HG02870 (cell line): ENCODE measurements at regions not wholly inside any gene's neighbourhood (a gene's known extent, or its start where the extent isn't known, plus 50 kb on each side); places are given as distances from the start of the nearest gene placed in this dataset.
"Not testable (repeated sequence)": the region's sequence is repeated elsewhere in the genome, so short reads cannot be mapped to it uniquely, and the experiment has no call there.

Experiments
- ATAC-seq: cut with Tn5 transposase; IDR thresholded peaks from one replicate; pipeline ENCODE4 v1.9.1; 2021; ENCODE audit warnings: mild to moderate bottlenecking, moderate library complexity; ENCODE audit not compliant: unreplicated experiment

DNA sequence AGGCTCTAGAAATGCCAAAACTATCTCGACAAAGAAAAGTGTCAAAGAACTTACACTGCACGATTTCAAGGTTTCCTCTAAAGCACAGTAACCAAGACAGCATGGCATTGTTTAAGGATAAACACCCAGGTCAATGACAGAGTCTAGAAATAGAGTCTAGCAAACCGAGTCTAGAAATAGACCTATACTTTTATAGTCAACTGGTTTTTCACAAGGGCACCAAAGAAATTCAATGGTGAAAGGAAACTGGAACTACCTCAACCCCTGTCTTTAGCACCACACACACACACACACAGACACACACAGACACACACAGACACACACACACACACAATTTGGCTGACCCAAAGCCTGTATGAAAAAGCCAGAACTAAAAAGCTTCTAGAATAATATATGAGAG, 67.1 kb upstream of the PGBD5 start:
- no peak for ATAC-seq

DNA sequence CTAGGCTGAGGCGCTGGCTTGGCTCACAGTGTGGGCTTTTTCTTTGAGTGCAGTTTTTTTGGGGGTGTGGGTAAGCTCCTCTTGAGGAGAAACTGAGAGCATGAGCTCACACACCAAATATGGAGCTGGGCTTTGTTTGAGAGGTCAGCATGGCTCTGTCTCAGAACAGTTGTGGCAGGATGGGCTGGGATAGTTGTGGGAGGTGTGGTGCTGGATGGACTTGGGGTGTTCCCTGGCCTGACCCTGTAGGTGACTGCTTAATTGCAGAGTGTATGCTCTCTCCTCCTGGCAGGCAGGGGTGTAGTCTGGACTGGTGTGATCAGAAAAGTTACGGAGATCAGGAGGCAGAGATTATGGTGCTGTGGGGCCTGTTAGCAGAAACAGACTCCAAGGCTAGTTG, 64.3 kb upstream of the PGBD5 start:
- no peak for ATAC-seq

DNA sequence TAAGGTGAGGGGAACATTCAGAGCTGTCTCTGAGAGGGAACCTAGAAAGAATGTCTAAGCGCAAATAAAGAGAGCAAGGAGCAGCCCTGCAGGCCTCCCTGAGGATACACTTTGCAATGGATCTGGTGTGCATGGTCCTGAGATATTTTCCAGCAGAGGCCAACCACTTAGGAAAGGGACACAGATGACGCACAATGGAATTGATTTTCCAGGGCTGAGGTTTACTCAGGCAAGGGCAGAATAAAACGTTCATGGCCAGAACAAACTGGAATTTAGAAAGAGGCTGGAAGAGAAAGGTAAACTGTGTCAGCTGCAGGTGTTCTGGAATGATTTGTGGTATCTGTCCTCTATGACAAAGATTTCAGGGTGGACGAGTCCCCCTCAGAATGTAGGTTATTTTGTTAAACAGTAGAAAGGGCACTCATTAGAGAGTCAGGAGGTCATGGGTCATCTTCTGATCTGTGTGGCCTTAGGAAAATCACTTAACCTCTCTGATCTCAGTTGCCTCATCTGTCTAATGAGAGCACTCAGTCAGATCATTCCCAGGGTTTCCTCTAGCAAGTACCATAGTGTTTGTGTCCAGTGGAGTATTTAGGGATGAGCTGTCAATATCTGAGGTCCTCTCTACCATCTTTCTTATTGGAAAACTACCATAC, 61.8 kb upstream of the PGBD5 start:
- no peak for ATAC-seq

DNA sequence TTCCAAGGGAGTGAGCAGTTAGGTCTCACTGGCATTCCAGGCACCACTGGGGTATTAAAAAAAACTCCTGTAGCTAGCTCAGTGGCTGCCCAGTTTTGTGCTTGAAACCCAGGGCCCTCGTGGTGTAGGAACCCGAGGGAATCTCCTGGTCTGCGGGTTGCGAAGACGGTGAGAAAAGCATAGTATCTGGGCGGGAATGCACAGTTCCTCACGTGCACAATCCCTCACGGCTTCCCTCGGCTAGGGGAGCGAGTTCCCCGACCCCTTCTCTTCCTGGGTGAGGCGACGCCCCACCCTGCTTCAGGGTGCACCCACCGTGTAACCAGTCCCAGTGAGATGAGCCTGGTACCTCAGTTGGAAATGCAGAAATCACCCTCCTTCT, 50.5 kb upstream of the PGBD5 start:
- ATAC-seq, result no peak

- not testable (repeated sequence) for ATAC-seq
Measured at GRCh38 chr1:230475856-230476621, 49.9 kb upstream of the PGBD5 start.
